GM21786 (cell line): ENCODE measurements at regions not wholly inside any gene's neighbourhood (a gene's known extent, or its start where the extent isn't known, plus 50 kb on each side); places are given as distances from the start of the nearest gene placed in this dataset.

Experiments used
- ATAC-seq: cut with Tn5 transposase; IDR thresholded peaks from one replicate; pipeline ENCODE4 v1.9.1; 2021; ENCODE audit not compliant: unreplicated experiment

DNA sequence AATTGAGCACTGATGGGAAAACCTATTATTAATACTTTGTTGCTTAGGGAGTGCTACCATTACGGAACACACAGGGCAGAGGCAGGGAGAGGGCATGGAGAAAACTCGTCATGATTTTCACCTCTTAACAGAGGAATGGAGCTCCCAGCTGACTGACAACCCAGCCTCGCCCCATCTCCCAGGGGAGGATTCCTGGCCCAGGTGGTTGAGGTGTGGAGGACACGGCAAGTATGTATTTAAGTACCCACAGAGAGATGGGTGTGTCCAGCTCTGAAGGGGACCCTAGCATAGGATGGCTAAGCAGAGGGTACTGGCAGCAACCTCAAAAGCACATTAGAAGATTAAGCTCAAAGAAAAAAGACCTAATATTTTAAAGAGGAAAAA is 261.9 kb upstream of the MOCS1 start:
- ATAC-seq: no peak

DNA sequence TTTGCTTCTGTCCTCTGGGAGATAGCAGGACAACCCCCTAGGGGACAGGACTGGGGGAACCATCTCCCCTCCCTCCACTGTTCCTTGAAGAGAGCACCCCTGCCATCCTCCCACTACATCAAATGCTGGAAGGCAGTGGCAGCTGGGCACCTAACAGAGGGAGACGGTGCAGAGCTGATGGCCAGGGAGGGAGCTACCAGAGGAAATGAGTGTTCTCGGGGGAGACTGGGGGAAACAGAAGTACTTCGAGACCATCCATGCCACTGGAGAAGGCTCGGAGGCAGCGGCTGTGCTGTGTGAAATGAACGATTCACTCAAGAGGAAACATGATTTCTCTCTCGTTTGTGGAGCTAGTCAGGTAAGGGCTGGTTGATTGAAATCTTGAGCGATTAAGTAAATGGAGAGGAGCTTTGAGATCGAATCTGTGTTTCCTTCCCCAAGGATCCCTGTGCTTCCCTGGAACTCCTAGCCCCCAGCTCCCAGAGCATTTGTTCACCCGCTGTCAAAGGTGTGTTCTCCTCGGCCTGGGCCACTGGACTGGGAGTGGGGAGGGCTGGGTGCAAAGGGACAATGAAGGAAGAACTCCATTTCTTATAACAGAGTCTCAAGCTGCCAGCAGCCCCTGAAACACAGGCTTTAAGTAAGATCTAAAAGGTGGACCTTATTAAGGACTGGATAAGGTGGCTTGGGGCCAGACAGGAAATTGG is 261.3 kb upstream of the MOCS1 start:
- ATAC-seq: no peak

DNA sequence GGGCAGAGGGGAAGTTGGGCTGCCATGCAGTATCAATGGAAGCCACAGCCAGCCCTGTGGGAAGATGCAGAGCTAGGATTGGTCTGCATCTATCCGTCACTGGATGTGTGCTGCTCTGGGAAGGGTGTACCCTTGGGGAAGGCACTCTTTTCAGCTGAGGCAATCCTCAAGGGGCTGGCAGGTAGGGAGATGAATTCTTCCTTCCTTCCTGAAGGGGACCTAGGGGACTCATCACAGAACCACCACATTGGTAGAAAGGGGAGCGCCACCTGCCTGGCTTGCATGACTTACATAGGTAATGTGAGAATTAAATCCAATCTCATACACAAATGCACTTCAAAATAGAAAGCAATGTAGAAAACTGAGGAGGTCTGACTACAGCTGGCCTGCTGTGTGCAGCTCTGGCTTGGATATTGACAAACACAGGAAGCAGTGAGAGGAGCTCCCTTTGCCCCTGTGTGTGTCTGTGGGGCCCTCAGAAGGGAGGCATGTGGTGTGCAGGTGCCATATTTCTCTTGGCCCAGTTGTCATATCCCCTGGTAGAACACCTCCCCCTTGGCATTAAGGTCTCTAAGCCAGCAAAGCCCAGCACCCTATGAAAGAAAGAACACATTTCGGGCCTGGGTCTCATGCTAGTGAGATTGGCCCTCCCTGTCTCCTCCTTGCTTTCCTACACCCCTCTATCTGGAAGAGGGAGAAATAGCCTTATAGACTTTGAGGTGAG is 260.3 kb upstream of the MOCS1 start:
- no peak for ATAC-seq

DNA sequence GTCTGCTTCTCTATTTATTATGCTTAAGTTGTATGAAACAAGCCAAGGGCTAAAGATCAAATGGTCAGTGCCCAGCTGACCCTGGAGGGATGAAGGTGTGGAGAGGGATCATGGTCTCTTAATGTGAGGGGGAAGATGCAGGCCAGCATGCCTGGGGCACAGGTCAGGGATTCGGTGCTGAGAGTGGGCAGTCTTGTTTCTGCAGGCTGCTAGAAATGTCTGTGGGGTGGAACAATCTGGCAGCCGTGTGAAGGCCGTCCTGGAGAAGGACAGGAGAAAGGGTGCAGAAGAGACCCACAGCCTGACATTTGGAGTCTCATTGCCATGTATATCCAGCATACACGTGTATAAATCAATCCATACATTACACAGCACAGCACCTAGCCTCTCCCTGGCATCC is 258.3 kb upstream of the MOCS1 start:
- ATAC-seq: no peak

GRCh38 chr6:40188931-40189330 is 254.7 kb upstream of the MOCS1 start:
- ATAC-seq: no peak

DNA sequence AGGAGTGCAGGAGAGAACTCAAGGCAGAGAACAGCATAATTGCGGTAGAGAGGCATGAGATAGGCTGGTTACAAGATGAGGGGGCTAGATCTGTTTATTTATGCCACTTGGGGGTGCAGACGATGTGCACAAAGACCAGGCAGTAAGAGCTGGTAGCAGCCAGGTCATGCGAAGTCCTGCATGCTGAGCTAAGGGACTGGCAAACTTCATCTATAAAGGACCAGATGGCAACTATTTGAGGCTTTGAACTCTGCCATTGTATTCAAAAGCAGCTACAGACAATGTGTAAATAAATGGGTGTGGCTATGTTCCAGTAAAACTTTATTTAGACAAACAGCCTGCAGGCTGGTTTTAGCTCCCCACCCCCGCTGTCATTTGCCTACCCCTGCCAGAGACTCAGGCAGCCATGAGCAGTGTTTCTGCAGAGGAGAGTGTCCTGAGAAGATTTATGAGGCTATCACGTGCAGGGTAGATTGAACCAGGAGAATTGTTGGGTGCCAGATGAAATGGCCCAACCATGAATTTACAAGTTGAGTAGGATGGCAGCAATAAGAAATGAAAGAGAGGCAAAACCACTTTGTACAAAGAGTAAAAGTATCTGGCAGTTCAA is 253.4 kb upstream of the MOCS1 start:
- no peak for ATAC-seq

DNA sequence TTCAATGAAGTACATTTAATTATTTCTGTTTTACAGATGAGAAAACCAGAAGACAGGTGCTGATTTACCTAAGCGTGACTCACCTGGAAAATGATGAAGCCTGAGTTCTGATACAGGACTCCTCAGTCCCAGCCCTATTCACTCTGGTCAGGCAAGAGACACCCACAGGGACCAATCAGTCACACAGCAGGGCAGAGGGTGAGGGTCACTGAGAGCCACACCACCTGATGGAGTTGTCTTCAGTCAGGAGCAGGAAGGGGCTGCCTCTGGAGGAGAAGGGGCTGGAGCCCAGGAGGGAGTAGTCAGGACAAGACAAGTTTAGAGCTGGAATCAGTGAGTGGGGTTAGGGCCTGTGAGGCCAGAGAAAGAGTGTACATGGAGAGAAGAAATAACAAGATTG is 251.2 kb upstream of the MOCS1 start:
- no peak for ATAC-seq

DNA sequence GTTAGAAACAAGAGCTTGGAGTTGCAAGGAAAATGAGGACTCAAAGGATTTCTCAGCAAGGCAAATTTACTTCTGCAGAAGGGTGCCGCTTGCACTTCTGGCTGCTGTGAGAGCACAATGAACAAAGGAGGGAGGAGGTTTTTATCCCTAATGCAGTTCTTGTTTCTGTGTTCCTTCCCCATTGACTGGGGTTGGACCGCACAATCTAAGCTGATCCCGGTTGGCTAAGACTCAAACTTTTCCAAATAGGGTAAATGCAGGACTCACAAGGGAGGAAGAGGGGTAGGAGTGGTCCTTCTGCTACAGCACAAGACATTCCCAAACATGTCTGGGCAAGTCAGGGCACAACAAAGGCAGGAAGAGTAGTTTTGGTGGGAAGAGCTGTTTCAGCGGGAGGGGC is 249.6 kb upstream of the MOCS1 start:
- ATAC-seq: no peak

DNA sequence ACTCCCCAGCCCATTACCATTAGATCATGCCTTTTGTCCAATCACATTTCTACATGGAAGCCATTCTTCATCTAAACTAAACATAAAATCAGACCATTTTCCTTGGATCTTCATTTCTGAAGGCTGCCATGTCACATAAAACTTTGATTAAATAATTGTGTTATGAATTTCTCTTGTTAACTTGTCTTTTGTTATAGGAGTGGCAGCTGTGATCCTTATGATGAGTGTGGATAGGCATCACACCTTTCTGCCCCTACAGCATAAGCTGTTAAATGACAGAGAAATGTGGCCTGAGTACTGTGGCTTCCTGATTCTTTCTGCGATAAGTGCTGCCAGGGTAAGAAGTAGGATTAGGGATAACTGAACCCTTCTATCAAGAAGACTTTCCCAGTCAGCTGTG is 247.1 kb upstream of the MOCS1 start:
- ATAC-seq: no peak

DNA sequence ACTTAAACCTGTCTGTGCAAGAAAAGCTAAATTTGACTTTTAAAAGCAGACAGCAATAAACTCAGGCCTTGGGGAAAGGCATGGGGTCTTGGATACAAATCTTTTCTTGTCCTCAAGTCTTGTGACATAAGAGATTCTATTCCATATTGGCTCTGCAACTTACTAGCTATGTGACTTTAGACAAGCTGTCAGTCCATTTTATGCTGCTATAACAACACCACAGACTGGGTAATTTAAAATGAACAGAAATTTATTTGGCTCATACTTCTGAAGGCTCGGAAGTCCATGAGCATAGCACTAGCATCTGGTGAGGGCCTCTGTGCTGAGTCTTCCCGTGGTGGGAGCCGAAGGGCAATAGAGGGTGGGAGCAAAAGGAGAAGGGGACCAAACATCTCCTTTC is 246.0 kb upstream of the MOCS1 start:
- ATAC-seq: no peak

GRCh38 chr6:40179496-40179895 is 245.2 kb upstream of the MOCS1 start:
- no peak for ATAC-seq

GRCh38 chr6:40177598-40177997 is 243.3 kb upstream of the MOCS1 start:
- ATAC-seq: no peak

DNA sequence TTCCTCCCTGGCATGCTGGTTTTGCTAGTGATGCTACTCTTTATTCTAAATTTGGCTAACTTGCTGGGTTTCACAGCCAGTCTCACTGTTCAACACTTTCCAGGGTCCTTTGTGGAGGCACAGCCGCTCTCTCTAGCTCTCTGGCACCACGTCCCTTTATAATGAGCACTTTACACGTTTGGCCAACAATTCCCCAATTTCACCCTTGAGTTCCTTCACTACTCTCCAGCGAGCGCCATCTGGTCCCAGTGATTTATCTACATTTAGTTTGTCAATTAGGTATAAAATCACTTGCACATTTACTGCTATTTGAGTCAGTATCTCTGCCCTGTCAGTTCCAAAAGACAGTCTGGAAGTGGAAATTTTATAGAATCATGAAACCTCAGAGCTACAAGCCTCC is 241.9 kb upstream of the MOCS1 start:
- no peak for ATAC-seq

GRCh38 chr6:40172272-40172671 is 238.0 kb upstream of the MOCS1 start:
- no peak for ATAC-seq

- ATAC-seq: no peak
Observed at GRCh38 chr6:40171343-40171742, 237.1 kb upstream of the MOCS1 start.

DNA sequence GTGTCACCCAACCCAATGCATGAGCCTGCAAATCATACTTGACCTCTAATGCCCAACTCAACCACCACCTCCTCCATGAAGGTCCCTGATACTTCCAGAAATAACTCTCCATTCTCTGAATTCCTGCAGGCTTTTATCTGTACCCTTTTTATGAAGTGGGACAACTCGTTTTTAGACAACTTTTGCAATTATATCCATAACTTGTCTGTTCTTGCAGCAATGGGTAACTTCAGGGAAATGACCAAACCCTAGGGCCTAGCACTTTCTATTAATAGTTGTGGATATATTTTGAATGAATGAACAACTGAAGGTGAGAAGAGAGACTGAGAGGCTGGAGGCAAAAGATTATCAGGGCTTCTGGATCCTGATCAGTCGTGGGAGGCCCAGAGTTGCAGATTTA is 236.6 kb upstream of the MOCS1 start:
- ATAC-seq: no peak

DNA sequence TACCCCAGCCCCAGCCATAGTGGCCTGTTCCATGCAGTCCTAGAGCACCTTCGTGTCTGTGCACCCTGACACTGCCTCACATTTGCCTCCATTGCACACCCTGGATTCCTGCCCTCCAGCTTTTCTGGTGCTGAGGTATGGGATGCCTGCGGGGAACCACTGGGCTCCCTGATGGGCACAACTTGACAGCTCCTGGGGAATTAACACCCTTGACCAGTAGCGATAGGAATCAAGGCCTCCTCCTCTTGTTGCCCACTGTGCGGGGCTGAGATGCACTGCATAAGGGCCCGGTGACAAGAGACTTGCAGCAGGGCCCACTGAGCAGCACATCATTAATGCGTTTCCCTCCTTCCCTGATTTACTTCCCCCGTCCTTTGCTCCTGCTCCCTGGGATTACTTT is 235.6 kb upstream of the MOCS1 start:
- ATAC-seq: no peak

GRCh38 chr6:40166963-40167362 is 232.7 kb upstream of the MOCS1 start:
- no peak for ATAC-seq

DNA sequence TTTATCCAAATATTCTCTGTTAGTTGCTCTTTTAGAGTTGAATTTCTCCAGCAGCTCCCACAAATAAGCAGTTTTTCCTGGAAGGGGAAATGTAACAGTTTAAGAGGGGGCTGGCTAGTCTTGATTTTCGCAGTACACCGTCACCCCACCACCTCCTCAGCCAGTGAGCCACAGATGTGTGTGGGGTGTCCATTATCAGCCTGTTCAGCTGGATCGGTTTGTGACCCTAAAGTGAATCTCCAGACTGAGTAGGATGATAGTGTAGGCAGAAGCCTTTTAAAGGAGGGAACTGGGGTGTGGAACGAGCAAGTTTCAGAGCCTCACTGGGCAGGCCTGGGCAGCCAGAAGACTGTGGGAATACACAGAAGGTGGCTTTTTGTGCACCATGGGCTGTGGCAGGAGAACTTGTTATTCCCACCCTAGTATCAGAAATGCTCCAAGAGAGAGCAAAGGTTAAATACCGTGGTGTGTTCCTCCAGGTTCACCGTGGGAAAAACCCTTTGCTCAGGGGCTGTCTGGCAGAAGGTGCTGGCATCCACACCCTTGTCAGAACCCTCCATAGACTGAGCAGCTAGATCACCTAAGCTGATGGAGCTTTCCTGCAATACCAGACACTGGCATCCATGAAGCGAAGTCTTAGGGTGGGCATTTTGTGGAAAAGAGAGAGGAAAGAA is 230.9 kb upstream of the MOCS1 start:
- no peak for ATAC-seq

- ATAC-seq: no peak
Observed at GRCh38 chr6:40164345-40164755, 230.1 kb upstream of the MOCS1 start.

DNA sequence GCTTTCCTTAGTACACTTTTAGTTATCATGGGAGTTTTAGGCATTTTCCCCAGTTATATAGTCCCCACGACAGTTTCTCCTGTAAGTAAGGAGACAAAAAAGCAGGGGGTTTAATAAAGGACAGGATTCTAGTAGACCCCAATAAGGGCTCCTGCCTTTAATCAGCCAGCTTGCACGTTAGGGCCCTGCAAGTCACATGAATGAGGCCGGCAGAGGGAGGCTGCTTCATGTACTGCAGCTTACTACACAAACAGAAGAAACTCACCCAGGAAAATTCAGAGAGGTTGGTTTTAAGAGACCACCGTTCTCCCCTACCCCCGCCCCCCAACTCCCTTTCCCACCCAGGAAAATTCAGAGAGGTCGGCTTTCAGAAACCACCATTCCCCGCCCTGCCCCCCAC is 229.7 kb upstream of the MOCS1 start:
- no peak for ATAC-seq

- ATAC-seq: no peak
Observed at GRCh38 chr6:40162074-40162473, 227.8 kb upstream of the MOCS1 start.
